ENCODE measurements at regions not wholly inside any gene's neighbourhood (a gene's known extent, or its start where the extent isn't known, plus 50 kb on each side); places are given as distances from the start of the nearest gene placed in this dataset.

- no peak for TF ChIP-seq GATA3 (IDR thresholded peaks at IDR 0.05; ENCODE audit: low read depth, low read length)
Observed at GRCh38 chr9:135342206-135343130, 137.1 kb upstream of the PPP1R26 start.

GRCh38 chr9:135343136-135343535 is 136.4 kb upstream of the PPP1R26 start:
- TF ChIP-seq GATA2 (IDR thresholded peaks at IDR 0.05; ENCODE audit: low read depth, low read length) (no peak), GATA3 (IDR thresholded peaks at IDR 0.05; ENCODE audit: low read depth, low read length) (no peak)

- TF ChIP-seq GATA2 (IDR thresholded peaks at IDR 0.05; ENCODE audit: low read depth, low read length) (no peak), GATA3 (IDR thresholded peaks at IDR 0.05; ENCODE audit: low read depth, low read length) (no peak)
Observed at GRCh38 chr9:135343837-135344522, 135.6 kb upstream of the PPP1R26 start.

- TF ChIP-seq GATA2 (IDR thresholded peaks at IDR 0.05; ENCODE audit: low read depth, low read length) (no peak), GATA3 (IDR thresholded peaks at IDR 0.05; ENCODE audit: low read depth, low read length) (no peak)
Observed at GRCh38 chr9:135344523-135344901, 135.1 kb upstream of the PPP1R26 start.

- TF ChIP-seq GATA3 (IDR thresholded peaks at IDR 0.05; ENCODE audit: low read depth, low read length) (no peak), GATA2 (IDR thresholded peaks at IDR 0.05; ENCODE audit: low read depth, low read length) (no peak)
Observed at GRCh38 chr9:135344915-135345500, 134.6 kb upstream of the PPP1R26 start.

- TF ChIP-seq GATA2 (IDR thresholded peaks at IDR 0.05; ENCODE audit: low read depth, low read length) (no peak), GATA3 (IDR thresholded peaks at IDR 0.05; ENCODE audit: low read depth, low read length) (no peak)
Observed at GRCh38 chr9:135345775-135346433, 133.7 kb upstream of the PPP1R26 start.

GRCh38 chr9:135346438-135347050 is 133.0 kb upstream of the PPP1R26 start:
- TF ChIP-seq GATA3 (IDR thresholded peaks at IDR 0.05; ENCODE audit: low read depth, low read length) = no peak
- TF ChIP-seq GATA2 (IDR thresholded peaks at IDR 0.05; ENCODE audit: low read depth, low read length) = no peak

GRCh38 chr9:135347461-135347860 is 132.1 kb upstream of the PPP1R26 start:
- TF ChIP-seq GATA3 (IDR thresholded peaks at IDR 0.05; ENCODE audit: low read depth, low read length) (no peak), GATA2 (IDR thresholded peaks at IDR 0.05; ENCODE audit: low read depth, low read length) (no peak)

- TF ChIP-seq GATA3 (IDR thresholded peaks at IDR 0.05; ENCODE audit: low read depth, low read length) = no peak
Observed at GRCh38 chr9:135348076-135348787, 131.3 kb upstream of the PPP1R26 start.

- no peak for TF ChIP-seq GATA2 (IDR thresholded peaks at IDR 0.05; ENCODE audit: low read depth, low read length)
- TF ChIP-seq GATA3 (IDR thresholded peaks at IDR 0.05; ENCODE audit: low read depth, low read length) = no peak
Observed at GRCh38 chr9:135348788-135349150, 130.8 kb upstream of the PPP1R26 start.

GRCh38 chr9:135349212-135350002 is 130.2 kb upstream of the PPP1R26 start:
- no peak for TF ChIP-seq GATA2 (IDR thresholded peaks at IDR 0.05; ENCODE audit: low read depth, low read length)

GRCh38 chr9:135350003-135350315 is 129.6 kb upstream of the PPP1R26 start:
- TF ChIP-seq GATA3 (IDR thresholded peaks at IDR 0.05; ENCODE audit: low read depth, low read length) = no peak
- no peak for TF ChIP-seq GATA2 (IDR thresholded peaks at IDR 0.05; ENCODE audit: low read depth, low read length)

- TF ChIP-seq GATA2 (IDR thresholded peaks at IDR 0.05; ENCODE audit: low read depth, low read length) = no peak
- no peak for TF ChIP-seq GATA3 (IDR thresholded peaks at IDR 0.05; ENCODE audit: low read depth, low read length)
Observed at GRCh38 chr9:135353935-135354334, 125.6 kb upstream of the PPP1R26 start.
